CD4-positive, alpha-beta T cell treated with Interleukin-12 subunit alpha and Interleukin-12 subunit beta, for 1 hour (primary cell): ENCODE measurements at regions not wholly inside any gene's neighbourhood (a gene's known extent, or its start where the extent isn't known, plus 50 kb on each side); places are given as distances from the start of the nearest gene placed in this dataset.
"Not testable (repeated sequence)": the region's sequence is repeated elsewhere in the genome, so short reads cannot be mapped to it uniquely, and the experiment has no call there.

Source experiments
- DNase-seq: peaks from one replicate; pipeline ENCODE4 v3.0.0-alpha.2; 2020

DNA sequence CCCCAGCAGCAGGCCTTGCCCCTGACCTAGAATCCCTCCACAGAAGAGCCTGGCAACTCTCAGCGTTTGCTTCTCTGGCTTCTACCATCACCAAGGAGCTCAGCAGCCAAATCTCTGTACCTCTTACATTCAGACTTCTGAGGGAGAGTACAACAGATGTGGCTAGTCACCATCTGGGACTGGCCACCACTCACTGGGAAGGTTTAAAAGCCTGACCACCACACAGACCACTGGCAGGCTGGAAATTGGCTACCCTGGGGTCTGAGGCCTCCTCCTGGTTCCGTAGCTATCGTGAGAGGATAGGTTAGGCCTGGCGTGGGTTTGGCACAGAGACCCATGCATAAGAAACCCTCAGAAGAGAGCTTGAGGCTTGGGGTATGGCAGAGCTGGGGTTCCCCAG lies 478.5 kb upstream of the CADM1 start:
- DNase-seq, result no peak

GRCh38 chr11:115981814-115982471 lies 477.7 kb upstream of the CADM1 start:
- no peak for DNase-seq

- no peak for DNase-seq
These were observed 476.9 kb upstream of the CADM1 start for GRCh38 chr11:115981104-115981481.

- no peak for DNase-seq
These were observed 476.3 kb upstream of the CADM1 start for GRCh38 chr11:115980337-115981103.

DNA sequence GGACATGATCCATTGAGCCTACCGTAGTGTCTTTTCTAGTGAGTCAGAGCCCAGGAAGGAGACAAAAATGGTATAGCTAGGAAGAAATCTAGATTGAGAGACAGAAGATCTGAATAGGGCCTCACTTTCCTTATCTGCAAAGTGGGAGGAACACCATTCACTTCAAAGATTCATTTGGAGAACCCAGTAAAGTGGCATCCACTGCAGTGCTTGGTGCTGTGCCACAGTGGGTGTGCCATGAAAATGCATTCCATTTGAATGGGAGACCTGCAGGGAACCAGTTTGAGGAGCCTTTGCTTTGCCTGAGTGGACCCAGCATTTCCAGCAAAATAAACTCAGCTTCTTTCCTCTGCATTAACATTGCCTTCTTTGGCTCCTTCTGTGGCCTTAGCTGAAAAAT lies 470.5 kb upstream of the CADM1 start:
- no peak for DNase-seq

DNA sequence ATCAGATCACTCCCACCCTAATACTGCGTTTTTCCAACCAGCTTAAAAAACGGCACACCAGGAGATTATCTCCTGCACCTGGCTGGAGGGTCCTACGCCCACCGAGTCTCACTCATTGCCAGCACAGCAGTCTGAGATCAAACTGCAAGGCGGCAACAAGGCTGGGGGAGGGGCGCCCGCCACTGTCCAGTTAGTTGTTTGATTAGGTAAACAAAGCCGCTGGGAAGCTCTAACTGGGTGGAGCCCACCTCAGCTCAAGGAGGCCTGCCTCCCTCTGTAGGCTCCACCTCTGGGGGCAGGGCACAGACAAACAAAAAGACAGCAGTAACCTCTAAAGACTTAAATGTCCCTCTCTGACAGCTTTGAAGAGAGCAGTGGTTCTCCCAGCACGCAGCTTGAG lies 463.0 kb upstream of the CADM1 start:
- not testable (repeated sequence) for DNase-seq

DNA sequence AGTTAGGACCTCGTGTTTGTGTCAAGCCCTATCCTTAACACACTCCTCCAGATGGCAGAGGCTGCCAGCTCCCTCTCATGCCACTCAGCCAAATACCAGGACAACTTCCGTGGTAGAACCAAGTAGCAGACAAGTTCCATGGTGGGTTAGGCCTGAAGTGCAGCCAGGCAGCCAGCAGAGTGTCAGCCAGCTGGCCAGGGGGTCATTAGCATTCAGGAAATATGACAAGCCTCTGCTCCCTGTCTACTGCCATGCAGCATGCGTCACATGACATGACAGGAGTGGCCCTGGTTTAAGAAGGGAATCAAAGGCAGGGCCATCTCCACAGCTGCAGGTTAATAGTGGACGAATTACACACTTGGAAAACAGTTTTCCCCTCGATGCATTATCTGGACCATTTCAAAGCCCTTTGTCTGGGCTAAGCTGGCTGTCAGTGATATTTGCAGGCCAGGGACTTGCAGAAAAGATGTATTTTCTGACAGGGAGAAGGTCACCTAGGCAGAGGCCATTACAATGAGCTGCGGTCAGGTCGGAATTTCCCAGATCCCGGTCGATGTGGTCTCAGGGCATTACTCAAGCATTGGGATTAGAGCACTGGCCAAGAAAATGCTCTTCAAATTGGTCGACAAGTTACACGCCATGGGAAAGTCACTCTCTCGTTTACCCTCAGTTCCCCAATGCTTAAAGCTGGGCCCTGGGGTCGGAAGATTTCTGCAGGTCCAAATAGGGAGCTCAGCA lies 461.7 kb upstream of the CADM1 start:
- no peak for DNase-seq

- no peak for DNase-seq
These were observed 459.9 kb upstream of the CADM1 start for GRCh38 chr11:115964091-115964490.

DNA sequence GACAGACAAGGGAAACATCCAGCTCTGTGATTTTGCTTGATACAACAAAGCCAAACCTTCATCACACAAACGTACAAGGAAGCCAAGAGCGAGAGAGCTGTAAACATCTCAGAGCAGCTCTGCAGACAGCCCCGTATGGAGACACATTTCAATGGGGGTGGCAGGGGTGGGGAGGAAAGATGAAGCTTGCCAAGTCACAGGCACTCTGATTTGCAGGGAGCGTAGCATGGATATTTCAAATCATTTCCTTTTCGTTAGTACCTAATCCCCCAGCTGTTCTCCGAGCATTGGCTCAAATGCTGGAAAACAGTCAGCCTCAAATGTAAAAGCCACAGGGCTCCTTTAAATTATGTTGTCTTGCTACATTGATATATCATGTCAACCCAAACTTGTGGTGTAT lies 458.9 kb upstream of the CADM1 start:
- DNase-seq, result no peak

GRCh38 chr11:115961159-115962003 lies 457.2 kb upstream of the CADM1 start:
- no peak for DNase-seq

DNA sequence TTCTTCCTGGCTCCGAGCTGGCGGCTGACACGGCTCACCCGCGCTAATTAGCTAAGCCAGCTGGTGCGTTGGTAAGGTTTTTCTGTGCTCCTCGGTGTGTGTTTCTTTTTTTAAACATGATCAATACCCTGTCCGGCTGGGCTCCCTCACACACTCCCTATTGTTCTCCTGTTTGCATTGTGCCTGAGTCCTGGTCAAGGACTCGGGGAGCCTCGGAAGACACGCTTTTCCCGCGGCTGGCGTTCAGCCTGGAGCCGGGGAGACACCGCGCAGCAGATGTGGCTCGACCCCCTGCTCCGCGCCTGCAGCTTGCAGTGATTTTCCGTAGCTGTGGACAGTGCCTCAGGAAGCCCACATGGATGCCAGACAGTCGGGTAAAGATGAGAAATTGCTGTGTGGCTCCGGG lies 454.9 kb upstream of the CADM1 start:
- no peak for DNase-seq

GRCh38 chr11:115958089-115959000 lies 454.1 kb upstream of the CADM1 start:
- DNase-seq, result no peak

DNA sequence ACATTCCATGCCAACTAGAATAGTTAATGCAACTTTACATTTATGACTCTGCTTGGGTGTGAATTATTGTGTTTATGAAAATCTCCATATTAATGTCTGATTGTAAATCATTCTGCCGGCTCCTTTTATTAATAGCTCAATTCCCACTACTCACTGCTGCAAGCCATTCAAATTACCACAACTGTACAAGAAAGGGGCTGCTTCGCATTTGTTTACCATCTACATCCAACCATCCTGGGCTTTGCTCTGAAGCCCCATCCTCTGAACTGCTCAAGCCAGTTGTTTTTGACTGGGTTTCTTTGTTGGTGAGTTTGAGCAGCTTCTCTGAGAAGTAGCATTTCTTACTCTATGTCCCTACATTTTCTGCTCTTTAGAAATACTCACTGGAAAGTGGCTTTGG lies 451.6 kb upstream of the CADM1 start:
- no peak for DNase-seq

GRCh38 chr11:115950660-115951059 lies 446.4 kb upstream of the CADM1 start:
- no peak for DNase-seq

- no peak for DNase-seq
These were observed 440.4 kb upstream of the CADM1 start for GRCh38 chr11:115944596-115944995.

DNA sequence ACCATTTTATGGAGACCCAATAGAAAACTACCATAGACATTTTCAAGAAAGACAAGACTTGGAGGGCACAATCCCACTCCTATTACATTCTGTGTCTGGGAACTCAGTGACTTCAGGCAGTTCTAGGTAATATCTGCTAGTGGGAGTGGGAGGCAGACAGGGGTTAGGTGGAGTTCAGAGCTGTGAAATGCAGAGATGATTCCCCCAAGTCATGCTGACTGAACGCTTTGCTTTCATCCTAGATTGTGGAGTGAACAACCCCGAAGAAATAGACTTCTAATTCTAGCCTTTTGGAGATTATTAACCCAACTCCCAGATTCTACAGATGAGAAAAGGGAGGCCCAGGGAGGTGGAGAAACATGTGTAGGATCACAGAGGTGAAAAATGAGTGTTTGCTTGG lies 437.8 kb upstream of the CADM1 start:
- DNase-seq, result no peak

GRCh38 chr11:115941481-115941993 lies 437.3 kb upstream of the CADM1 start:
- DNase-seq, result no peak

- DNase-seq, result no peak
These were observed 436.8 kb upstream of the CADM1 start for GRCh38 chr11:115941044-115941443.

DNA sequence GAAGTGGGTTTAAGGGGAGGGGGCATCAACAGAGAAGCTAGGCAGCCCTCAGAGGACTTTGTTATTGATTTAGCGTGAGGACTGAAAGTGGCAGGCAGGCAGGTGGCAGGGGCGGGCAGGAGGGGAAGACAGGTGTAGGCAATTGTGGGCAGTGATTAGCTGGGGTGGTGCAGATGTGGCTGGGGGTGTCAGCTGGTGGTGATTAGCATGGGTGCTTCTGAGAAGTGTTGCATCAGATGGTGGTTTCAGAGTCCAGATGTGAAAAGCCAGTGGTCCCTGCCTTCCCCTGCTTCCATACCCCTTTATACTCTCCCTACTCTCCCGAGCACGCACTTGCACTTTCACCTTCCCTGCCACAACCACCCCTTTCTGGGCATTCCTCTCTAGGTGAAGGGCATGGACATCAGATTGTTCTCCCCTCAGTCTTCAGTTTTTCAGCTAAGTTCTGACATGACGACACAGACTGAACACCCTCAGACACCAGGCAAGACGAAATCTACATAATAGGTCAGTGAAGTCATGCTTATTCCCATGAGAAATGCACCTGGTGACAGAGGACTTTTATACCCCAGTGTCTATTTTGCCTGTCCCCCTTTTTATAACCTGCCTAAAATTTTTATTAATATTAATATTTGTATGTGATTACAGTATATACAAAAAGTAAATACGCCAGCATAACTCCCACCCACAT lies 435.7 kb upstream of the CADM1 start:
- no peak for DNase-seq

DNA sequence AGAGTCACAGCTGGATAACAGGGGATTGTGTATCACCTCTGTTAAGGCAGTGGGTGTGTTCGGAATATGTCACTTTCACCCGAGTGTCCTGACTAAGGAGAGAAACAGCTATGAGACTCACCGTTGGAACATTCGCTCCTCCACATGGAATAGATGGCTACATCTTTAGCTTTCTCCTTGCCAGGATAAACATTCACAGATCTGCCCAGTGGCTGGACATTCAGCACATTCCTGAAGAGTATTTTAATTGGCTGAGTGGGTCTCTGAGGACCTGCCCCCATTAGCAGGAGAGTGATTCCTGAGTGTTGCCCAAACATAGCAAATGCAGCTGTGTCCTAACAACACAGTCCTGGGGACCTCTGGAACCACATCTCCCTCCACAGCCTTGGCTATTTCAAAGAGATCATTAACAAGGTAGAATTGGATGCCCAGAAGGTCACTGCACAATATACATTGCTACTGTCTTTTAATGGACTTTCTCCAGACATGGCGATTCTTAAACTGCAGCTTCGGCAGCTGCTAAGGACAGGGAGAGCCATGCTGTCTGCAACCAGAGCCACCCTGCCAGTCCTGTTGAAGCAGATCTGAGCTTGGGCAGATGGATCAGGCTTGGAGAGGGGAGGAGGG lies 435.0 kb upstream of the CADM1 start:
- DNase-seq, result no peak

GRCh38 chr11:115933564-115933963 lies 429.3 kb upstream of the CADM1 start:
- no peak for DNase-seq
